ENCODE measurements at regions not wholly inside any gene's neighbourhood (a gene's known extent, or its start where the extent isn't known, plus 50 kb on each side); places are given as distances from the start of the nearest gene placed in this dataset.

DNA sequence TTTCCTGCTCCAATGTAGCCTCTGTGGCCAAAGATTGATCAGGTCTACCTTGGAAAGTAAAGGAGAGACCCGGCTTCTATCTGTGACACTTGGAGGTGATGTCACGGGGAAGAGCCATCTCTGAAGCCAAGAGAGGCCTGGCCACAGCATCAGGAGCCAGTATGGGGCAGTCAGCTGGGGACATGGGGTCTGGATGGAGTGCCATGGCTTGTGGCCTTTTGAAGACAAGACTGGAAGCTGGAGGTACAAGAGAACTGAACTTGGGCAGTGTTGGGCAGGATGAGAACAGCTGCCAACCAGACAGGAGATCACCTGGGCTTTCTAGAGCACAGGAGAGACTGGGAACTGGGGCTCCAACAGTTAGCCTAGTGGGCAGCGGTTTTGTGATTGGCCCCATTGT, 190.7 kb downstream of the TENT4A start:
- no peaks in the 10 kb centered on the region for H3K9me3 ChIP-seq
- DNase-seq, result no peak
- H3K36me3 ChIP-seq, result no peaks in the 10 kb centered on the region
- H3K4me3 ChIP-seq (replicated peaks in 1 of 3), result no peak overlapping the region
- H3K27me3 ChIP-seq, result no peaks in the 10 kb centered on the region
- no peak for TF ChIP-seq POLR2A (IDR thresholded peaks at IDR 0.05)
- TF ChIP-seq, protein P1, sequence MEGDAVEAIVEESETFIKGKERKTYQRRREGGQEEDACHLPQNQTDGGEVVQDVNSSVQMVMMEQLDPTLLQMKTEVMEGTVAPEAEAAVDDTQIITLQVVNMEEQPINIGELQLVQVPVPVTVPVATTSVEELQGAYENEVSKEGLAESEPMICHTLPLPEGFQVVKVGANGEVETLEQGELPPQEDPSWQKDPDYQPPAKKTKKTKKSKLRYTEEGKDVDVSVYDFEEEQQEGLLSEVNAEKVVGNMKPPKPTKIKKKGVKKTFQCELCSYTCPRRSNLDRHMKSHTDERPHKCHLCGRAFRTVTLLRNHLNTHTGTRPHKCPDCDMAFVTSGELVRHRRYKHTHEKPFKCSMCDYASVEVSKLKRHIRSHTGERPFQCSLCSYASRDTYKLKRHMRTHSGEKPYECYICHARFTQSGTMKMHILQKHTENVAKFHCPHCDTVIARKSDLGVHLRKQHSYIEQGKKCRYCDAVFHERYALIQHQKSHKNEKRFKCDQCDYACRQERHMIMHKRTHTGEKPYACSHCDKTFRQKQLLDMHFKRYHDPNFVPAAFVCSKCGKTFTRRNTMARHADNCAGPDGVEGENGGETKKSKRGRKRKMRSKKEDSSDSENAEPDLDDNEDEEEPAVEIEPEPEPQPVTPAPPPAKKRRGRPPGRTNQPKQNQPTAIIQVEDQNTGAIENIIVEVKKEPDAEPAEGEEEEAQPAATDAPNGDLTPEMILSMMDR (IDR thresholded peaks at IDR 0.05), result no peak
- WGBS, 2 donors, result 59 to 77% methylated on average over 3 of the region's 3 CpGs
- H3K4me1 ChIP-seq, result no peaks in the 10 kb centered on the region
- no peak overlapping the region for H3K27ac ChIP-seq
- intact Hi-C loops (cut with DNase I), result no loop called here

DNA sequence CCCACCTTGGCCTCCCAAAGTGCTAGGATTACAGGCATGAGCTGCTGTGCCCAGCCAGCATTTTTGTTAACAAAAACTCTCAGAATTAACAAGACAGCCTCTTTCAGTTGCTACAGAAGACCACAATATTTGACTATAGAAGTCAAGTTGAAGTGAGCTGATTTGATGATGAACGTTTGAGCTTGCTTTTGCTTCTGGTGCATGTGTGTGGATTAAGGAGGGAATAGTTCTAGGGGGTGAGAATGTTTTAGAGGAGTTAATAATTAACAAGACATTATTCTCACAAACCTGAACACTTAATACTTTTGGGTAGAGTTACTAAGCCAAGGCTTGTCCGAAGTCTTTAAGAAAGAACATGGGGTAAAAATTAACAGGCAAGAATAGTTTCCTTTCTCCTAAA, 191.6 kb downstream of the TENT4A start:
- no peak for DNase-seq
- intact Hi-C loops (cut with DNase I), result no loop called here
- Histone ChIP-seq H3K27me3 (no peaks in the 10 kb centered on the region), H3K4me1 (no peaks in the 10 kb centered on the region), H3K27ac (no peak overlapping the region), H3K36me3 (no peaks in the 10 kb centered on the region), H3K4me3 (replicated peaks in 1 of 3) (no peak overlapping the region), H3K9me3 (no peaks in the 10 kb centered on the region)
- TF ChIP-seq POLR2A (IDR thresholded peaks at IDR 0.05), result no peak
- TF ChIP-seq, protein P1 (IDR thresholded peaks at IDR 0.05), result no peak
- WGBS, 2 donors, result 59 to 64% methylated on average over 2 of the region's 2 CpGs

DNA sequence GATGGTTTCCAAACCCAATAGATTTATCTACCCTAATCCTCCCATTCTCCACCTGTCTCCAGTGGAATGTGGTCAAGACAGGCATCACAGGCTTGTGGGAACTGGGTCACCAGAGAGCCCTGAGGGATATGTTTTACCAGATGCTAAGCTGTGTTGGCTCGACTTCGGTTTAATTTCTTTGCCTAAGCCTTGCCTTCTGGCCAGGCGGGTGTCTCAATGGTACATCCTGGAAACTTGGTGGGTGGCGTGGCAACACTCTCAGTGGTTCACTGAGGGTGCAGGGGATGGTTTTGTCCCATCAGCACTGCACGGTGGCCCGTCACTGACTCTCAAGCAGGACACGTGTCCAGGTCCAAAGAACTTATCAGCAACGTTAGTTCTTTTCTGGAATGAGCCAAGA, 192.2 kb downstream of the TENT4A start:
- no peak for TF ChIP-seq POLR2A (IDR thresholded peaks at IDR 0.05)
- TF ChIP-seq, protein P1 (IDR thresholded peaks at IDR 0.05), result no peak
- WGBS, 2 donors, result 68 to 80% methylated on average over 8 of the region's 8 CpGs
- Histone ChIP-seq H3K36me3 (no peaks in the 10 kb centered on the region), H3K27me3 (no peaks in the 10 kb centered on the region), H3K4me1 (no peaks in the 10 kb centered on the region), H3K27ac (no peak overlapping the region), H3K9me3 (no peaks in the 10 kb centered on the region), H3K4me3 (replicated peaks in 1 of 3) (no peak overlapping the region)
- intact Hi-C loops (cut with DNase I), result no loop called here
- no peak for DNase-seq

DNA sequence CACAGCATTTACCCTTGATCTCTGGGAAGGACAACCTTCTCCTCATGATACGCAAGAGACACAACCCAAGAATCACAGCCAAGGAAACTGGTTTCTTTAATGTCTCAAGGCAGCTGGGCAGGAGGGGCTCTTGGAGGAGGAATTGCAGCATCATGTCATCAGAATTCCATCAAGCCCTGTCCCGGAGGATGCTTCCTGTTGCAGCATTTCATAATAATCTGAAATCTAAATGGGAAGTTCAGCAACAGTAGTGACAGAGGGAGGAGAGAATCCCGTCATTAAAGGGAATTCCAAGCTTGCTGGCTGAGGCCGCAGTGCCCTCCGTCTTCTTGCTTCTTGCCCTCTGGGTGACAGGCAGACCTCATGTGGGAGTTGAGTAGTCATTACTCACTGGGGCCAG, 192.7 kb downstream of the TENT4A start:
- intact Hi-C loops (cut with DNase I), result no loop called here
- Histone ChIP-seq H3K27me3 (no peaks in the 10 kb centered on the region), H3K4me1 (no peaks in the 10 kb centered on the region), H3K9me3 (no peaks in the 10 kb centered on the region), H3K36me3 (no peaks in the 10 kb centered on the region), H3K27ac (no peak overlapping the region), H3K4me3 (replicated peaks in 1 of 3) (no peak overlapping the region)
- no peak for TF ChIP-seq POLR2A (IDR thresholded peaks at IDR 0.05)
- TF ChIP-seq, protein P1 (IDR thresholded peaks at IDR 0.05), result no peak
- no peak for DNase-seq
- 68 to 76% methylated on average over 5 of the region's 5 CpGs for WGBS, 2 donors

DNA sequence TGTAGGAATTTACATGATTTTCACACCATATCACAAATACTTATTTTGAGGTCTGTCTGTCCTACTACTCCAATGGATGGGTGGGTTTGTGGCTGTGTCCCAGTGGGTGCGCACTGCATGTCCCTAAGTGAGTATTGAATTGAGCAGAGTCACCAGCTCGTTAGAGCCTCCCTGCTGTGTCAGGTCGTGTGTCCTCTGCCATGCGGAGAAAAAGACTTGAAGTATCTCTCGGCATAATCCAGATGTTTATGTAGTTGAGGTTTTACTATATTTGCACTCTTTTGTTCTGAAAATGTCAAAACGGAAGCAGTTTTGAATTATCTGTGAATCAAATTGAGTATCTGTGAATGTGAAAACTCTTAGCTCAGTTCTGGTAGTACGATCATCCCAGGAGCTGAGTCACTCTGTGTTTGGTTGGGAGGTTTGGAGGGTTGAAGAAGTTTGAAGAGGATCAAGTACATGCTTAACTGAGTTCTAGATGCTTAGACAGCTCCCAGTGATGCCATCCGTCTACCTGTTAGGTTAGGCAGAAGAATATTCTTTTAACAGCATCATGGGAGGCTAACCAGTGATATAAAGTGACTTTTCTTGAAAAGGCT, 194.2 kb downstream of the TENT4A start:
- Histone ChIP-seq H3K4me3 (replicated peaks in 1 of 3) (no peak overlapping the region), H3K27me3 (no peaks in the 10 kb centered on the region), H3K27ac (no peak overlapping the region), H3K4me1 (no peaks in the 10 kb centered on the region), H3K36me3 (no peaks in the 10 kb centered on the region), H3K9me3 (no peaks in the 10 kb centered on the region)
- WGBS, 2 donors, result 56 to 57% methylated on average over 8 of the region's 8 CpGs
- intact Hi-C loops (cut with DNase I), result no loop called here
- TF ChIP-seq POLR2A (IDR thresholded peaks at IDR 0.05), result no peak
- TF ChIP-seq, protein P1 (IDR thresholded peaks at IDR 0.05), result no peak
- DNase-seq, result no peak
